ENCODE measurements at regions not wholly inside any gene's neighbourhood (a gene's known extent, or its start where the extent isn't known, plus 50 kb on each side); places are given as distances from the start of the nearest gene placed in this dataset.
A peak's percentile ranks its signal among the peaks of the same experiment; 100 is the strongest.
"Not testable (repeated sequence)": the region's sequence is repeated elsewhere in the genome, so short reads cannot be mapped to it uniquely, and the experiment has no call there.

- no peak overlapping the region for H3K14ac ChIP-seq (ENCODE audit: low read length)
- no peak for DNase-seq (ENCODE audit: low spot score)
- H3K4me2 ChIP-seq (ENCODE audit: insufficient read depth, low read length, poor library complexity, severe bottlenecking), result no peak overlapping the region
- no peaks in the 10 kb centered on the region for H3K27me3 ChIP-seq (ENCODE audit: control insufficient read depth in 3 of 3, insufficient read depth in 3 of 3, low read depth in 1 of 3, low read length in 3 of 3)
- peaks cover 3 to 4% of the 10 kb centered on the region in 2 donors for H3K4me1 ChIP-seq (ENCODE audit: control insufficient read depth in 2 of 2, insufficient read depth in 1 of 2, low read depth in 1 of 2, low read length in 2 of 2)
- H2AFZ ChIP-seq (ENCODE audit: low read length), result no peak overlapping the region
- H4K8ac ChIP-seq (ENCODE audit: low read depth, low read length), result no peak overlapping the region
- H2AK5ac ChIP-seq (ENCODE audit: low read depth, low read length), result no peak overlapping the region
- H3K18ac ChIP-seq (ENCODE audit: low read length), result no peak overlapping the region
- no peak overlapping the region for H4K91ac ChIP-seq (ENCODE audit: low read depth, low read length, poor library complexity)
- H3K4ac ChIP-seq (ENCODE audit: low read length), result no peak overlapping the region
- no peak overlapping the region for H3K23ac ChIP-seq (ENCODE audit: low read depth, low read length, poor library complexity)
- WGBS, 2 donors (ENCODE audit: extremely low coverage in 2 of 2, insufficient read length in 2 of 2, insufficient replicate concordance in 1 of 2), result 100% methylated on average over 1 of the region's 2 CpGs
- no peak overlapping the region for H2BK120ac ChIP-seq (ENCODE audit: low read depth, low read length)
- H3K4me3 ChIP-seq (ENCODE audit: low read length in 2 of 2), result no peak overlapping the region
- H2BK5ac ChIP-seq (ENCODE audit: low read length), result no peak overlapping the region
- H3K27ac ChIP-seq (replicated peaks; ENCODE audit: low read length), result no peak overlapping the region
- no peaks in the 10 kb centered on the region for H3K79me1 ChIP-seq (ENCODE audit: low read depth, low read length)
- no peak overlapping the region for H3K9ac ChIP-seq (ENCODE audit: low read depth, low read length, poor library complexity)
- H2BK12ac ChIP-seq (ENCODE audit: low read length), result no peak overlapping the region
- peaks cover 9 to 35% of the 10 kb centered on the region in 2 donors for H3K9me3 ChIP-seq (replicated peaks in 1 of 2; ENCODE audit: control insufficient read depth in 2 of 2, insufficient read depth in 1 of 2, low read depth in 1 of 2, low read length in 2 of 2)
- H3K36me3 ChIP-seq (replicated peaks in 1 of 2; ENCODE audit: control insufficient read depth in 2 of 2, insufficient read depth in 2 of 2, low read length in 2 of 2), result no peaks in the 10 kb centered on the region
- H2BK15ac ChIP-seq (ENCODE audit: low read length), result no peak overlapping the region
Measured at GRCh38 chr1:244306544-244306943, 145.2 kb downstream of the ADSS2 start.

GRCh38 chr1:244309191-244309590, 142.5 kb downstream of the ADSS2 start:
- not testable (repeated sequence) for H2BK5ac ChIP-seq (ENCODE audit: low read length); H3K4me1 ChIP-seq (ENCODE audit: control insufficient read depth in 2 of 2, insufficient read depth in 1 of 2, low read depth in 1 of 2, low read length in 2 of 2); H3K23ac ChIP-seq (ENCODE audit: low read depth, low read length, poor library complexity); H3K36me3 ChIP-seq (replicated peaks in 1 of 2; ENCODE audit: control insufficient read depth in 2 of 2, insufficient read depth in 2 of 2, low read length in 2 of 2); H2AFZ ChIP-seq (ENCODE audit: low read length); H3K4ac ChIP-seq (ENCODE audit: low read length); H4K91ac ChIP-seq (ENCODE audit: low read depth, low read length, poor library complexity); H3K14ac ChIP-seq (ENCODE audit: low read length); H3K27ac ChIP-seq (replicated peaks; ENCODE audit: low read length); H3K9ac ChIP-seq (ENCODE audit: low read depth, low read length, poor library complexity); DNase-seq (ENCODE audit: low spot score); H3K79me1 ChIP-seq (ENCODE audit: low read depth, low read length); H4K8ac ChIP-seq (ENCODE audit: low read depth, low read length); H3K27me3 ChIP-seq (ENCODE audit: control insufficient read depth in 3 of 3, insufficient read depth in 3 of 3, low read depth in 1 of 3, low read length in 3 of 3); H3K4me3 ChIP-seq (ENCODE audit: low read length in 2 of 2); H3K18ac ChIP-seq (ENCODE audit: low read length); H2BK12ac ChIP-seq (ENCODE audit: low read length); H3K4me2 ChIP-seq (ENCODE audit: insufficient read depth, low read length, poor library complexity, severe bottlenecking); H2BK120ac ChIP-seq (ENCODE audit: low read depth, low read length); H2AK5ac ChIP-seq (ENCODE audit: low read depth, low read length); H2BK15ac ChIP-seq (ENCODE audit: low read length)
- peaks cover 9 to 30% of the 10 kb centered on the region in 2 donors for H3K9me3 ChIP-seq (replicated peaks in 1 of 2; ENCODE audit: control insufficient read depth in 2 of 2, insufficient read depth in 1 of 2, low read depth in 1 of 2, low read length in 2 of 2)
- WGBS, 2 donors (ENCODE audit: extremely low coverage in 2 of 2, insufficient read length in 2 of 2, insufficient replicate concordance in 1 of 2), result no CpG with 5 or more reads among the region's 4 CpGs

DNA sequence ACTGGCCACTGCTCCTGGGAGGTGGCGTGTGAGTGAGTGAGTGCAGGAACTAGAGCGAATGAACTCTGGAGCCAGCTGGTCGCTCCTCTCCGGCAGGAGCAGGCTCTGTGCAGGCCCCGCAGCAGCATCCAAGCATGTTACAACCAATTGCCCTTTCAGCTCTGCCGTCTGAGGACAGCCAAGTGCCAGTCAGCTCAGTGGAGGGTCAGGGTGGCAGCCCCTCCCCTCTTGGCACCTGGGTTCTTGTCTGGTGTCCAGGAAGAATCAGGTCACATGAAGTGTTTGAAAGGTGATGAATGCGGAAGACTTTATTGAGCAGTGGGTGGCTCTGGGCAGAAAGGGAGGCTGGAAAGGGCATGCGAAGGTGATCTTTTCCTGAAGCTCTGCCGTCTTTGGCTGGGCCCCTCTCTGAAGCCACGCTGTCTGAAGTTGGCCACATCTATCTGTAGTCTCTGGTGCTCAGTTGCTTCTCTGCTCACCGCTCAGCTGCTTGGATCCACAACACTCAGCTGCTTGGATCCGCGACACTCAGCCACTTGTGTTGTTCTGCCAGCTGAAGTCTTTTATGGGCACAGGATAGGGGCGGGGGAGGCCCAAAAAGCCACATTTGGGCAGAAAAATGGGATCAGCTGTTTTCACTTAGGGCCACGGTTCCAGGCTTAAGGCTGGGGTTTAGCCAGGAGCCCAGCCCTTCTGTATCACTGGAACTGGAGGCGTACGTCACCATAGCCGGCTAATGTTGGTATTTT, 139.8 kb downstream of the ADSS2 start:
- Histone ChIP-seq H4K8ac (ENCODE audit: low read depth, low read length) (no peak overlapping the region), H3K4me1 (ENCODE audit: control insufficient read depth in 2 of 2, insufficient read depth in 1 of 2, low read depth in 1 of 2, low read length in 2 of 2) (peaks cover 0 to 3% of the 10 kb centered on the region in 2 donors), H2BK120ac (ENCODE audit: low read depth, low read length) (no peak overlapping the region), H3K27ac (replicated peaks; ENCODE audit: low read length) (no peak overlapping the region), H3K9me3 (replicated peaks in 1 of 2; ENCODE audit: control insufficient read depth in 2 of 2, insufficient read depth in 1 of 2, low read depth in 1 of 2, low read length in 2 of 2) (peaks cover 7 to 13% of the 10 kb centered on the region in 2 donors), H3K4ac (ENCODE audit: low read length) (no peak overlapping the region), H3K36me3 (replicated peaks in 1 of 2; ENCODE audit: control insufficient read depth in 2 of 2, insufficient read depth in 2 of 2, low read length in 2 of 2) (no peaks in the 10 kb centered on the region), H4K91ac (ENCODE audit: low read depth, low read length, poor library complexity) (no peak overlapping the region), H3K14ac (ENCODE audit: low read length) (no peak overlapping the region), H2AFZ (ENCODE audit: low read length) (peak overlapping the region; percentile 53), H3K27me3 (ENCODE audit: control insufficient read depth in 3 of 3, insufficient read depth in 3 of 3, low read depth in 1 of 3, low read length in 3 of 3) (no peaks in the 10 kb centered on the region), H3K23ac (ENCODE audit: low read depth, low read length, poor library complexity) (no peak overlapping the region), H2BK12ac (ENCODE audit: low read length) (no peak overlapping the region), H3K18ac (ENCODE audit: low read length) (peak overlapping the region; percentile 88), H3K79me1 (ENCODE audit: low read depth, low read length) (no peaks in the 10 kb centered on the region), H2AK5ac (ENCODE audit: low read depth, low read length) (no peak overlapping the region), H3K4me3 (ENCODE audit: low read length in 2 of 2) (no peak overlapping the region), H2BK5ac (ENCODE audit: low read length) (no peak overlapping the region), H3K4me2 (ENCODE audit: insufficient read depth, low read length, poor library complexity, severe bottlenecking) (no peak overlapping the region), H2BK15ac (ENCODE audit: low read length) (no peak overlapping the region), H3K9ac (ENCODE audit: low read depth, low read length, poor library complexity) (no peak overlapping the region)
- WGBS, 2 donors (ENCODE audit: extremely low coverage in 2 of 2, insufficient read length in 2 of 2, insufficient replicate concordance in 1 of 2), result no CpG with 5 or more reads among the region's 18 CpGs
- DNase-seq (ENCODE audit: low spot score), result no peak

- no peak overlapping the region for H3K4ac ChIP-seq (ENCODE audit: low read length)
- no peak for DNase-seq (ENCODE audit: low spot score)
- no CpG with 5 or more reads among the region's 9 CpGs for WGBS, 2 donors (ENCODE audit: extremely low coverage in 2 of 2, insufficient read length in 2 of 2, insufficient replicate concordance in 1 of 2)
- H2BK12ac ChIP-seq (ENCODE audit: low read length), result no peak overlapping the region
- no peak overlapping the region for H2AK5ac ChIP-seq (ENCODE audit: low read depth, low read length)
- no peak overlapping the region for H3K23ac ChIP-seq (ENCODE audit: low read depth, low read length, poor library complexity)
- no peaks in the 10 kb centered on the region for H3K79me1 ChIP-seq (ENCODE audit: low read depth, low read length)
- H3K4me3 ChIP-seq (ENCODE audit: low read length in 2 of 2), result no peak overlapping the region
- peaks cover 2 to 5% of the 10 kb centered on the region in 2 donors for H3K9me3 ChIP-seq (replicated peaks in 1 of 2; ENCODE audit: control insufficient read depth in 2 of 2, insufficient read depth in 1 of 2, low read depth in 1 of 2, low read length in 2 of 2)
- H3K4me2 ChIP-seq (ENCODE audit: insufficient read depth, low read length, poor library complexity, severe bottlenecking), result no peak overlapping the region
- H3K36me3 ChIP-seq (replicated peaks in 1 of 2; ENCODE audit: control insufficient read depth in 2 of 2, insufficient read depth in 2 of 2, low read length in 2 of 2), result no peaks in the 10 kb centered on the region
- H3K27me3 ChIP-seq (ENCODE audit: control insufficient read depth in 3 of 3, insufficient read depth in 3 of 3, low read depth in 1 of 3, low read length in 3 of 3), result no peaks in the 10 kb centered on the region
- H4K8ac ChIP-seq (ENCODE audit: low read depth, low read length), result no peak overlapping the region
- no peak overlapping the region for H2BK5ac ChIP-seq (ENCODE audit: low read length)
- H4K91ac ChIP-seq (ENCODE audit: low read depth, low read length, poor library complexity), result no peak overlapping the region
- no peak overlapping the region for H3K14ac ChIP-seq (ENCODE audit: low read length)
- H2BK120ac ChIP-seq (ENCODE audit: low read depth, low read length), result no peak overlapping the region
- H2BK15ac ChIP-seq (ENCODE audit: low read length), result no peak overlapping the region
- H3K4me1 ChIP-seq (ENCODE audit: control insufficient read depth in 2 of 2, insufficient read depth in 1 of 2, low read depth in 1 of 2, low read length in 2 of 2), result peaks cover 0 to 4% of the 10 kb centered on the region in 2 donors
- H3K27ac ChIP-seq (replicated peaks; ENCODE audit: low read length), result no peak overlapping the region
- H3K18ac ChIP-seq (ENCODE audit: low read length), result no peak overlapping the region
- H2AFZ ChIP-seq (ENCODE audit: low read length), result no peak overlapping the region
- no peak overlapping the region for H3K9ac ChIP-seq (ENCODE audit: low read depth, low read length, poor library complexity)
Measured at GRCh38 chr1:244313346-244313745, 138.4 kb downstream of the ADSS2 start.
